ENCODE measurements at regions not wholly inside any gene's neighbourhood (a gene's known extent, or its start where the extent isn't known, plus 50 kb on each side); places are given as distances from the start of the nearest gene placed in this dataset.
A peak's percentile ranks its signal among the peaks of the same experiment; 100 is the strongest.
"Not testable (repeated sequence)": the region's sequence is repeated elsewhere in the genome, so short reads cannot be mapped to it uniquely, and the experiment has no call there.

GRCh38 chr2:35443087-35443486, 912.5 kb upstream of the CRIM1 start:
- no peaks in the 10 kb centered on the region for H3K9me3 Mint-ChIP-seq (ENCODE audit: low read depth)
- no peaks in the 10 kb centered on the region for H3K36me3 Mint-ChIP-seq (ENCODE audit: insufficient read depth)
- no peak for TF ChIP-seq CTCF (IDR thresholded peaks at IDR 0.05; ENCODE audit: unreplicated experiment)

GRCh38 chr2:35441575-35441974, 914.0 kb upstream of the CRIM1 start:
- not testable (repeated sequence) for H3K4me1 Mint-ChIP-seq (ENCODE audit: low read depth); H3K27ac Mint-ChIP-seq; H3K36me3 Mint-ChIP-seq (ENCODE audit: insufficient read depth); H3K4me3 Mint-ChIP-seq (ENCODE audit: low read depth); H3K9me3 Mint-ChIP-seq (ENCODE audit: low read depth); H3K27me3 Mint-ChIP-seq; DNase-seq (ENCODE audit: low spot score, unreplicated experiment)

More at GRCh38 chr2:35443087-35443486, 912.5 kb upstream of the CRIM1 start:
- Mint-ChIP-seq H3K4me1 (ENCODE audit: low read depth) (peaks cover 8% of the 10 kb centered on the region), H3K27me3 (no peaks in the 10 kb centered on the region), H3K27ac (no peak overlapping the region), H3K4me3 (ENCODE audit: low read depth) (no peak overlapping the region)
- DNase-seq (ENCODE audit: low spot score, unreplicated experiment): no peak

GRCh38 chr2:35440308-35440707, 915.3 kb upstream of the CRIM1 start:
- peak overlapping the region; percentile 14 for H3K4me3 Mint-ChIP-seq (ENCODE audit: low read depth)
- not testable (repeated sequence) for H3K9me3 Mint-ChIP-seq (ENCODE audit: low read depth); H3K27me3 Mint-ChIP-seq; H3K4me1 Mint-ChIP-seq (ENCODE audit: low read depth); H3K27ac Mint-ChIP-seq; H3K36me3 Mint-ChIP-seq (ENCODE audit: insufficient read depth); DNase-seq (ENCODE audit: low spot score, unreplicated experiment)

- not testable (repeated sequence) for H3K27ac Mint-ChIP-seq; H3K4me3 Mint-ChIP-seq (ENCODE audit: low read depth); DNase-seq (ENCODE audit: low spot score, unreplicated experiment); H3K27me3 Mint-ChIP-seq; H3K36me3 Mint-ChIP-seq (ENCODE audit: insufficient read depth); H3K4me1 Mint-ChIP-seq (ENCODE audit: low read depth); H3K9me3 Mint-ChIP-seq (ENCODE audit: low read depth)
Measured at GRCh38 chr2:35436893-35437292, 918.7 kb upstream of the CRIM1 start.

- Mint-ChIP-seq H3K9me3 (ENCODE audit: low read depth) (peaks cover 3% of the 10 kb centered on the region), H3K27me3 (no peaks in the 10 kb centered on the region), H3K4me1 (ENCODE audit: low read depth) (no peaks in the 10 kb centered on the region), H3K4me3 (ENCODE audit: low read depth) (no peak overlapping the region), H3K27ac (no peak overlapping the region), H3K36me3 (ENCODE audit: insufficient read depth) (no peaks in the 10 kb centered on the region)
- no peak for DNase-seq (ENCODE audit: low spot score, unreplicated experiment)
- TF ChIP-seq CTCF (IDR thresholded peaks at IDR 0.05; ENCODE audit: unreplicated experiment): peak; percentile 61
Measured at GRCh38 chr2:35428548-35428947, 927.0 kb upstream of the CRIM1 start.

- Mint-ChIP-seq H3K9me3 (ENCODE audit: low read depth) (peaks cover 6% of the 10 kb centered on the region), H3K27ac (no peak overlapping the region), H3K36me3 (ENCODE audit: insufficient read depth) (no peaks in the 10 kb centered on the region), H3K4me3 (ENCODE audit: low read depth) (no peak overlapping the region), H3K27me3 (no peaks in the 10 kb centered on the region), H3K4me1 (ENCODE audit: low read depth) (no peaks in the 10 kb centered on the region)
- no peak for TF ChIP-seq CTCF (IDR thresholded peaks at IDR 0.05; ENCODE audit: unreplicated experiment)
- no peak for DNase-seq (ENCODE audit: low spot score, unreplicated experiment)
Measured at GRCh38 chr2:35421485-35421884, 934.1 kb upstream of the CRIM1 start.

- no peaks in the 10 kb centered on the region for H3K4me1 Mint-ChIP-seq (ENCODE audit: low read depth)
- DNase-seq (ENCODE audit: low spot score, unreplicated experiment): no peak
- no peaks in the 10 kb centered on the region for H3K27me3 Mint-ChIP-seq
- H3K9me3 Mint-ChIP-seq (ENCODE audit: low read depth): no peaks in the 10 kb centered on the region
- no peak overlapping the region for H3K27ac Mint-ChIP-seq
- TF ChIP-seq CTCF (IDR thresholded peaks at IDR 0.05; ENCODE audit: unreplicated experiment): no peak
- H3K4me3 Mint-ChIP-seq (ENCODE audit: low read depth): no peak overlapping the region
- no peaks in the 10 kb centered on the region for H3K36me3 Mint-ChIP-seq (ENCODE audit: insufficient read depth)
Measured at GRCh38 chr2:35417293-35417692, 938.3 kb upstream of the CRIM1 start.
